T-helper 22 cell (primary cell): ENCODE measurements at regions not wholly inside any gene's neighbourhood (a gene's known extent, or its start where the extent isn't known, plus 50 kb on each side); places are given as distances from the start of the nearest gene placed in this dataset.

Experiments used
- DNase-seq: peaks from one replicate; pipeline ENCODE4 v3.0.0-alpha.2; 2020; ENCODE audit warnings: low read depth

DNA sequence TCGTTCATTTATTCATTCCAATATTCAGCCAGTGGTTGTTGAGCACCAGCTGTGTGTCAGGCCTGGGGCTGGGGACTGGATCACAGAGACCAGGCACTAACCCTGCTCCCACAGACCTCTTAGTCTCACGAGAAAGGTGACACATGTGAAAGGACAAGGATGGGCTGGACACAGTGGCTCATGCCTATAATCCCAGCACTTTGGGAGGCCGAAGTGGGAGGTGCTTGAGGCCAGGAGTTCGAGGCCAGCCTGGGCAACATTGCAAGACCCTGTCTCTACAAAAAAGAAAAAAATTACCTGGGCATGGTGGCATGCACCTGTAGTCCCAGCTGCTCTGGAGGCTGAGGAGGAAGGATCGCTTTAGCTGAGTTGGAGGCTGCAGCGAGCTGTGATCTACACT is 105.9 kb upstream of the SDK1 start:
- DNase-seq = no peak

DNA sequence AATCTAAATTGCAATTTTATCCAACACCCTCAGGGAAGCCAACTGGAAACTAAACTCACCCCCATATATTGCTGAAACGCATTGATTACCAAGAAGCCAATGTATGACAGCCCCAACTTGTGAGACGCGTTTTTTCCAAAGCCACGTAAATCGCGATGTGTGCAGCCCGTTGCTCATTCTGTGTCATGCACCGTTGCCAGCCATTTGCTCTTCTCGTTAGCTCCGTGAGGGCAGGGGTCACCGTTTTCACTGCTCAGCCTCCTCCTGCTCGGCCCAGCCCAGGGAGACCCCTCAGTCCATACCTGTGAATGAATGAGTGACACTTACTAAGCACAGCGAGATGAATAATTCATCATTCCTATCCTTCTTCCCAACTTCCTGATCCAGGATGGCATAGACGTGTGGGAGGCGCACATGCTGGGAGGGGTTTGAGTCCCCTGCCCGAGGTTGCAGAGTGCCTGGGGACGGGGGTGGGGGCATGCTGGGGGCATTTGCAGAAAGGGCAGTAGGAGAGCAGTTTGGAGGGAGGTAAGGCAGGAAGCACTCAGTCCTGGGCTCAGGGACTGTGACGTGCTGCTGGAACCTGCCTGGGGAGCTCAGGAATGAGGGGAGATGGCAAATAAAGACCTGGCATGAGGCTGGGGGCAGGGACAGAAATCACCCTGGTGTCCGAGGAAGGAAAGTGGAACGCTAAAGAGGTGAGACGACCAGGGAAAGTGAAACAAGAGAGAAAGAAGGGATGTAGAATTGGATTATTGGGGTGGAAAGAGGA is 104.2 kb upstream of the SDK1 start:
- no peak for DNase-seq

- no peak for DNase-seq
These were observed 103.4 kb upstream of the SDK1 start for GRCh38 chr7:3197567-3198213.

DNA sequence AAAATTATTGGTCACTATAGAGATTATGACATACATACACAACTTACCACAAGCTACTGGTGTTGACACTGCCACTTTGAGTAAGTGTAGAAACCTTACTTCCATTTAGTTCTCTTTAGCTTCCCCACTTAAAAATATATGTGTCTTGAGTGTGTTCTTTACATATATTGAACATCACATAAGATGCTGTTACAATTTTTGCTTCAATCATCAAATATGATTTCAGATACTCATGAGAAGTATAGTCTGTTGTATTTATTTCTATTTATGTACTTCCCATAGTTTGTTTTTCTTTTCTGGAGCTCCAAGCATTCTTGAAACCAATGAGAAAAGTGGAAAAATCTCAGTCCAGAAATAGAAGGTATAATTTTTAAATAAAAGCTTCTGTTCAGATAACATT is 102.7 kb upstream of the SDK1 start:
- no peak for DNase-seq

DNA sequence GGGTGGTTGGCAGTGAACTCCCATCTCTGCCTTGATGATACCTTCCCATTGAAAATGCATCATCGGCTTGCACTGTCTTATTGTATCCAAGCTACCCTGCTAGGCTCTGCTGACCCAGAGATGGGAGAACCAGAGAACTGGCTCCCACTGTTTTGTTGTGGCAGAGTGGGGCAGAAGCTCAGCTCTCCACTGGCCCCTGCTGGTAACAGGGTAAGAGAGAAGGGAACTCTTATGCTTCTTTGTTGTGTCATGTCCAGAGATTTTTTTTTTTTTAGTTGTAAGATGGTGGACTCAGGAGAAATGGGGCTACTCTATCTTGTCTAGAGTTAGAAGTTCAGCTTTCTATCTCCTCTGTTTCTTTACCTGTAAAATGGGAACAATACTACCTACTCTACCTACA is 100.5 kb upstream of the SDK1 start:
- DNase-seq = no peak

GRCh38 chr7:3201306-3201705 is 99.7 kb upstream of the SDK1 start:
- DNase-seq = no peak

GRCh38 chr7:3201937-3202710 is 98.9 kb upstream of the SDK1 start:
- no peak for DNase-seq

- DNase-seq = no peak
These were observed 96.5 kb upstream of the SDK1 start for GRCh38 chr7:3204526-3204925.

- no peak for DNase-seq
These were observed 95.0 kb upstream of the SDK1 start for GRCh38 chr7:3206101-3206500.

DNA sequence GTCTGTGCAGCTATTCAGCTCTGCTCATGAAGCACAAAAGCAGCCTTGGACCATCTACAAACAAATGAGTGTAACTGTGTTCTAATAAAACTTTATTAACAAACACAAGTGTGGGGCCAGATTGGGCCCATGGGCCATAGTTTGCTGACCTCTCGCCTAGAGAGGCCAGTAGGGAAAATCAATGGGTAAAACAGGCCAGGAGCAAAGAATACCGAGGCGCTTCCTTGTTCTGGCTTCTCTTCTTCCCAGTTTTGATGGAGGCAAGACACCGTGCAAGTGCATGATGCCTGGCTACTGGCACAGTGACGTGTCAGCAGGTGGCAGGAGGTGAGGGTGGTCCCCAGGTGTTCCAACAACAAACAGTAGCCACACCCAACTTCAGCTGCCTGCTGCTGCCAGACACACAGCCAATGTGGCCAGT is 94.3 kb upstream of the SDK1 start:
- DNase-seq = no peak

GRCh38 chr7:3207387-3207902 is 93.6 kb upstream of the SDK1 start:
- DNase-seq = no peak

- DNase-seq = no peak
These were observed 90.5 kb upstream of the SDK1 start for GRCh38 chr7:3210531-3210930.

GRCh38 chr7:3214090-3214413 is 87.0 kb upstream of the SDK1 start:
- no peak for DNase-seq

GRCh38 chr7:3215624-3216585 is 85.1 kb upstream of the SDK1 start:
- no peak for DNase-seq

DNA sequence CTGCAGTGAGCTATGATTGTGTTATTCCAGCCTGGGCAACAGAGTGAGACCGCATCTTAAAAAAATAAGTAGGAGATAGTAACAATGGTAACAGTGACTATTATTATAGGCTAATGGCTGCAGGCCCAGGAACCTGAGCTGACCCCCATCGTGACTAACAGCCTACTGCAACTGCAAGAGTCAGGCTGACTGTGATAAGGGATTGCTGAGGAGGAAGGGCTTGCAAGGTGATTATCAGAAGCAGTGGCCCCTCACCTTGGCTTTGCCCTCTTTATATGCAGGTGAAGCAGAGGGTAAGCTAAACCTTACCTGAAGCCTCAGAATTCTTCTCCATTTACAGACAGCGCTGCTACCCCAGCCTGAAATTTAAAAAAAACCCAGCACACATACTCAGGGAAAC is 83.9 kb upstream of the SDK1 start:
- DNase-seq = no peak

- DNase-seq = no peak
These were observed 82.4 kb upstream of the SDK1 start for GRCh38 chr7:3218411-3219225.

DNA sequence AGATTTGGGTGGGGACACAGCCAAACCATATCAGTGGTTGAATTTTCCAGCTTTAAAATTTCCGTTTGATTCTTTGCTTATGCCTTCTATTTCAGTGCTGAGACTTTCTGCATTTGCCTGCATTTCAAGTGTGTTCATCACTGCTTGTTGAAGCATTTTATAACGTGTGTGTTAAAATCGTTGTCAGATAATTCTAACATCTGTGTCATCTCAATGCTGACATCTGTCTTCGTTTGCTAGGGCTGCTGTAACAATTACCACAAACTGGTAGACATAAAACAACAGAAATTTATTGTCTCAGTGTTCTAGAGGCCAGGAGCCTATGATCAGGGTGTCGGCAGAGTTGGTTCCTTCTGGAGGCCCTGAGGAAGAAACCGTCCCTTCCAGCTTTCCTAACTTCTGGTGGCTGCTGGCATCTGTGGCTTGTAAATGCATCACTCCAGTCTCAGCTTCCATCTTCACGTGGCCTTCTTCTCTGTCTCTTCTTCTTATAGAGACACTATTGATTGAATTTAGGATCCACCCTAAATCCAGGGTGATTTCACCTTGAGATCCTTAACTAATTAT is 71.1 kb upstream of the SDK1 start:
- no peak for DNase-seq

DNA sequence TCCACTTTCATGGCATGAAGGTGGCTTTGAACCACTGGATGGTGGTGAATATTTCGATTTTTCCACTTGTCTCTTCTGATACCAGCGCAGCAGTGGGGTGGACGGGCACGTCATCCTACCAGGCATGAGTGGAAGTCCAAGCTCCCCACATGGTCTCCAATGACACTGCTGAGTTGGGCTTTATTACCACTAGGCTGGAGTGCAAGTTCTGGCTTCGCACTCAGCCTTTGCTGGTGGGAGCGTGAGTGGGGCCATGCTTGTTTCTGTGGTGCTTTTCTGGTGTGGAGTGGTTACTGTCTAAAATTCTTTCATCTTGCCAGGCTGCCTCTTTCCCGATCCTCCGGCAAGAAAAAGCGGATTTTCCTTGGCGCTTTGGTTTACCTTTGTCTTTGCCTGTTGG is 70.1 kb upstream of the SDK1 start:
- DNase-seq = no peak

DNA sequence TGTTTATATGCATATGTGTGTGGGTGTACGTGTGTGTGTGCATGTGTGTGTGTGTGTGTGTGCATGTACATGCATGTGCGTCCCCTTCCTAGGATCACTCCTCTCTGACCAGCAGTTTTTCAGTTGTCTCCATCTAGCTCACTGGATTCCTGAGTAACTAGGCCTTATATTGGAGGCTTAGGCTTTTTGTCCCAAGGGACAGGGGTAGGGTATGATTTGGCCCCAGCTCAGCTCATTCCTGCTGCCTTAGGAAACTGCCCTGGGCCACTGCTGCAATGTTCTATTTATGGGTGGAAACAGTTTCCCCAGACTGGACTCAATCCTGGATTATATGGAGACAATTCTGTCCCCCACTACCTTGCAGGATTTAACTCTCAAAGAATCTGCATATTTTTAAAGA is 68.8 kb upstream of the SDK1 start:
- no peak for DNase-seq

DNA sequence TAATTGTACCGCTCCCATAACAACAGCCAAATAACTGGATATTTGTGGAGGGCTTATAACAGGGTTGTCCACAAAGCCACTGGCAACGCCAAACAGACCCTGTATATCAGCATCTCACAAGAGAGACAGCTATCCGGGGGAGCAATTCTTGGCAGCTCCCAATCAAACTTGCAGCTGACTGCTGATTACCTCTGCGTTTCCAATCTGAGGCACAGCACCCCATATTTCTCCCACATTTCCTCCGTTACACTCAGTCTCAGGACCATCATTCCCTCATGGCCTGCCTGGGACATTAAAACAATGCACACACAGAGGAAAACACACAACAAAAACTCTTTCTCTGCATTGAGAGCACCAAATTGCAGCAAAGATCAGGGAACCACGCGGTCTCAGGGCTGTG is 67.8 kb upstream of the SDK1 start:
- DNase-seq = no peak

DNA sequence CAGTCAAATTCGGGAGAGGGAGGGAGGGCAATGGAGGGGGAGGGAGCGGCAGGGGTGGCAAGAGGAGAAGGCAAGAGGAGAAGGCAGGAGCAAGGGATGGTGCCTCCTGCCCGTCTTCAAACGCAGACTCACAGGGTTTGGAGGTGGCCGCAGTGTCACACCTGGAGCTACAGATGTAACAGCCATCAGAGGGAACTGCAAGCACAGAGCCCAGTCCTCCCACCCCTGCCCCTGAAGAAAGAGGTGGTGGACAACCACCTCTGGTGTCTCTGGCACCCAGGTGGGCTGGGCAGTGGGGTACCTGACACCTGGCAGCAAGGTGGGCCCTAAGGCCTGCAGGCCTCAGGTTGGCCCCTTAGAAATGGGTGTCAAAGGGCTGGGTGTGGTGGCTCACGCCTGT is 67.0 kb upstream of the SDK1 start:
- no peak for DNase-seq
